Osteoblast (primary cell): ENCODE measurements at regions not wholly inside any gene's neighbourhood (a gene's known extent, or its start where the extent isn't known, plus 50 kb on each side); places are given as distances from the start of the nearest gene placed in this dataset.

Experiments used
- DNase-seq: peaks from one replicate; pipeline ENCODE4 v3.0.0; 2011; ENCODE audit warnings: low spot score, mixed read lengths; ENCODE audit not compliant: insufficient read length; ENCODE audit errors: missing footprints
- H2AFZ ChIP-seq: 2 replicates; pipeline ENCODE4 v1.6.0; 2011; ENCODE audit warnings: mild to moderate bottlenecking, low read length
- H3K27ac ChIP-seq: 2 replicates; pipeline ENCODE4 v1.5.1; 2011; ENCODE audit warnings: mild to moderate bottlenecking, low read depth, low read length, moderate library complexity
- H3K27me3 ChIP-seq: 2 replicates; pipeline ENCODE4 v1.6.0; 2012; ENCODE audit warnings: mild to moderate bottlenecking, control low read depth, inconsistent platforms, low read length, moderate library complexity; ENCODE audit not compliant: insufficient read depth
- H3K36me3 ChIP-seq: 2 replicates; pipeline ENCODE4 v1.5.1; 2011; ENCODE audit warnings: mild to moderate bottlenecking, low read length, control low read depth, moderate library complexity; ENCODE audit not compliant: insufficient read depth
- H3K4me1 ChIP-seq: 2 replicates; pipeline ENCODE4 v1.5.1; 2011; ENCODE audit warnings: mild to moderate bottlenecking, low read length, control low read depth, moderate library complexity; ENCODE audit not compliant: insufficient read depth
- H3K4me2 ChIP-seq: 2 replicates; pipeline ENCODE4 v1.6.0; 2011; ENCODE audit warnings: mild to moderate bottlenecking, low read length; ENCODE audit not compliant: insufficient read depth
- H3K4me3 ChIP-seq: fragments of 200-600 bp; sonication (generic); 3 replicates; pipeline ENCODE4 v1.5.1; 2012; ENCODE audit warnings: mild to moderate bottlenecking, low read length, inconsistent platforms; ENCODE audit not compliant: insufficient read depth
- H3K79me2 ChIP-seq: 2 replicates; pipeline ENCODE4 v1.6.0; 2012; ENCODE audit warnings: mild to moderate bottlenecking, low read length, control low read depth, inconsistent platforms; ENCODE audit not compliant: insufficient read depth
- H3K9me3 ChIP-seq: 2 replicates; pipeline ENCODE4 v1.5.1; 2011; ENCODE audit warnings: low read depth, low read length, control low read depth
- H4K20me1 ChIP-seq: 2 replicates; pipeline ENCODE4 v1.6.0; 2012; ENCODE audit warnings: mild to moderate bottlenecking, low read length, control low read depth; ENCODE audit not compliant: insufficient read depth
- TF ChIP-seq, protein P1 (sequence below): IDR thresholded peaks from 2 replicates; pipeline ENCODE4 v1.5.1; 2011; ENCODE audit warnings: mild to moderate bottlenecking, low read depth, low read length, moderate library complexity; ENCODE audit errors: extremely low read depth

DNA sequence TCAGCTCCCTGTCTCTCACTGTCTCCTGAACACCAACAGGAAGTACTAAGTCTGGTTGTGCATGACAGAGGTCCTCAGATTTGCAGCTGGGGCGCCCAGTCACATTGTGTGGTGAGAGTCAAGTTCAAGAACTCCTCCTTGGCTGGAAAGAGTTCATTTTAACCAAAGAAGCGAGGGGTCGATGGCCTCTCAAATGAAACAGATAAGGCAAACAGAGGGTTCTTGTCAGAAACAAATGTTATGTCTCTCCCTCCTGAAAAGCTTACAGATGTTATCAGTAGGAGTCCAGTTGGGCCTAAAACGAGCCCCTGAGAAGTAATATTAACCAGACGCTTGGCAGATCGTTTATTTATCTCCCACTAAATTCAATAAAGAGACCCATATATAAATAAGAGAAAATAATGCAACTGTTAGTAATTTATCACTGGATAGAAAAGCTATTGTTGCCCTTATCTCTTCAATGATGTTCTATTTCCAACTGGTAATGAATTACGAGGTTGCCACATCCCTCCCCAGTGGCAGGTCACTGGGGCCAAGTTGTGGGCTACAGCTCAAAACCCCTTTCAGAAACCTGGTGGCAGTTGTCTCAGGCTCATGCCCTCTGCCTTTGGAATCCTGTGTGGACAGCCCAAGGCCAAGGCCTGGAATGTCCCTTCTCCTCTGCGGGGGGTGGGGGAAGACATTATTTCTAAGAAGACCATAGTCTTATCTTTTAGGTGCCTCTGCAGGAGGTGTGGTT lies 307.5 kb upstream of the DYNLRB2 start:
- Histone ChIP-seq H3K9me3 (no peaks in the 10 kb centered on the region), H3K4me2 (no peak overlapping the region), H4K20me1 (no peaks in the 10 kb centered on the region), H3K79me2 (no peaks in the 10 kb centered on the region), H2AFZ (peak overlapping the region; percentile 18), H3K4me1 (peaks cover 32% of the 10 kb centered on the region), H3K27ac (peak overlapping the region; percentile 13), H3K4me3 (no peak overlapping the region), H3K27me3 (no peaks in the 10 kb centered on the region), H3K36me3 (no peaks in the 10 kb centered on the region)
- no peak for DNase-seq
- TF ChIP-seq, protein P1, sequence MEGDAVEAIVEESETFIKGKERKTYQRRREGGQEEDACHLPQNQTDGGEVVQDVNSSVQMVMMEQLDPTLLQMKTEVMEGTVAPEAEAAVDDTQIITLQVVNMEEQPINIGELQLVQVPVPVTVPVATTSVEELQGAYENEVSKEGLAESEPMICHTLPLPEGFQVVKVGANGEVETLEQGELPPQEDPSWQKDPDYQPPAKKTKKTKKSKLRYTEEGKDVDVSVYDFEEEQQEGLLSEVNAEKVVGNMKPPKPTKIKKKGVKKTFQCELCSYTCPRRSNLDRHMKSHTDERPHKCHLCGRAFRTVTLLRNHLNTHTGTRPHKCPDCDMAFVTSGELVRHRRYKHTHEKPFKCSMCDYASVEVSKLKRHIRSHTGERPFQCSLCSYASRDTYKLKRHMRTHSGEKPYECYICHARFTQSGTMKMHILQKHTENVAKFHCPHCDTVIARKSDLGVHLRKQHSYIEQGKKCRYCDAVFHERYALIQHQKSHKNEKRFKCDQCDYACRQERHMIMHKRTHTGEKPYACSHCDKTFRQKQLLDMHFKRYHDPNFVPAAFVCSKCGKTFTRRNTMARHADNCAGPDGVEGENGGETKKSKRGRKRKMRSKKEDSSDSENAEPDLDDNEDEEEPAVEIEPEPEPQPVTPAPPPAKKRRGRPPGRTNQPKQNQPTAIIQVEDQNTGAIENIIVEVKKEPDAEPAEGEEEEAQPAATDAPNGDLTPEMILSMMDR = no peak

DNA sequence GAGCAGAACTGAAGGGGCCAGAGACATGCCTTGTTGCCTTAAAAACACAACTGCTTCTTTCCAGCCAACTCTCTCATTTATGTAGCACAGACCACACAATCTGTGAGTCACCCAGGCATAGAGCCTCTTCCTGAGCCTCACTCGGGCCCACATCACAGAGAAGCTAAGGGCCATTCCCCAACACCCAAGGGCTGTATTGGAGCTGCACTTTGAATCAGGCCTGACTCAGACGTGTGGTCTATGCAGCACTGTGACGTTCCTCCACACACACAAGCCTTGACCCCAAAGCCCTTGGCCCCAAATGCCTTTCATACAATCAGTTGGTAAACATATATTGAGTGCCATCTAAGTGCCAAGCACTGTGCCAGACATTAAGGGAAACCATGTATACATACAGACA lies 308.9 kb upstream of the DYNLRB2 start:
- peak; percentile 86 for DNase-seq
- TF ChIP-seq, protein P1 = no peak
- no peaks in the 10 kb centered on the region for H3K9me3 ChIP-seq
- H3K27me3 ChIP-seq = no peaks in the 10 kb centered on the region
- no peak overlapping the region for H3K4me3 ChIP-seq
- H4K20me1 ChIP-seq = no peaks in the 10 kb centered on the region
- no peaks in the 10 kb centered on the region for H3K79me2 ChIP-seq
- H3K4me1 ChIP-seq = peaks cover 32% of the 10 kb centered on the region
- H3K27ac ChIP-seq = peak overlapping the region; percentile 72
- peak overlapping the region; percentile 76 for H2AFZ ChIP-seq
- H3K4me2 ChIP-seq = peak overlapping the region; percentile 32
- no peaks in the 10 kb centered on the region for H3K36me3 ChIP-seq

DNA sequence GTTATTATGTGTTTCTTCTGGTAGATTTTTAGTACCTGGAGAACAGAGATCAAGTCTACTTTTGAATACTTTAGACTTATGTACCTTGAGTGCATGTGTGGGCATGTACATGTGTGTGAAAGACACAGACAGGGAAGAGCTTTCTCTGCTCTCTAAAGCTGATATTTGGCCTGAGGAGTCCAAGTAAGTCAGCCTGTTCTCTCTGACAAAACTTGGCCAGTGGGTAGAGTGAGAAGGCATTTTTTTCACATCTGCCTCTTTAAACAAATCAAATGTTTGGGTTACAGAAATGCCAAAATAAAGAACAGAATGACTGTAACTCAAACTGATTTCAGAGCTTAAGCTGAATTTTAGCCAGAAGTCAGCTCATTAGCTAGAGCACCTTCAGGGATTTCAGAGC lies 309.7 kb upstream of the DYNLRB2 start:
- peaks cover 32% of the 10 kb centered on the region for H3K4me1 ChIP-seq
- peak overlapping the region; percentile 72 for H3K27ac ChIP-seq
- DNase-seq = no peak
- no peak overlapping the region for H3K4me3 ChIP-seq
- H4K20me1 ChIP-seq = no peaks in the 10 kb centered on the region
- H3K36me3 ChIP-seq = no peaks in the 10 kb centered on the region
- H3K27me3 ChIP-seq = no peaks in the 10 kb centered on the region
- H3K79me2 ChIP-seq = no peaks in the 10 kb centered on the region
- H2AFZ ChIP-seq = peak overlapping the region; percentile 45
- TF ChIP-seq, protein P1 = no peak
- peaks cover 4% of the 10 kb centered on the region for H3K9me3 ChIP-seq
- peak overlapping the region; percentile 32 for H3K4me2 ChIP-seq

DNA sequence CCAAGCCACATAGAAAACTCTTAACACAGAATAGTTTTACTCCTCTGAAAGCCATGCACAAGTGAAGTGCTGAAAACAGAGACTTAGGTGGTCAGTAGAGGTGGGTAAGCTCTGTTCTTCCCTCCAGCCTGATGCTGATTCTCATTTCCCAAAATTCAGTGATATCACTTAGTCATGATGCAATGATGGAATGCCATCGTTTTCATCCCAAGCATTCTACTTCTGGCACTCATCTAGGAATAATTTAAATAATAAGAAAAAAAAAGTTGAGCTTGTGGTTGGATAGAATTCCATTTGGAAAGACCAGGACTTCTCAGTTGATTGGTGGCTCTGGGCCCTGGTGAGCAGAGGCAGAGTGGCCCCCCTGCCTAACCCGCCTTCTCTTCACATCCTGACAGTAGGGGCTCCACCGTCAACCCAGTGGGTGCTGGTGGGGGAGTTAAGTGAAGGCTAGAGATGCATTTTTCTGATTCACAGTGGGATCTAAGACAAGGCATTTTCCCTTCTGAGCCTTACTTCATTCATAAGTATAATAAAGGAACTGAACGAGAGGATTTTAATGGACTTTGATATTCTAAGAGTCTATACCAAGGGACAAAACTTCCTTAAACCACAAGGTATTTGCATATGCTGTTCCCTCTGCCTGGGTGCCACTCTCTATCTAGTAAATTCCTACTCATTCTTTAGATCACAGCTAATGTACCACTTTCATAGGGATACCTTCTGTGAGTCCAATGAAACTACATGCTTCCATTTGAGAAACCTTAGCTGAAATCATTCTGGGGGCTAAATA lies 310.3 kb upstream of the DYNLRB2 start:
- H3K79me2 ChIP-seq = no peaks in the 10 kb centered on the region
- H3K27ac ChIP-seq = peak overlapping the region; percentile 72
- TF ChIP-seq, protein P1 = no peak
- H4K20me1 ChIP-seq = no peaks in the 10 kb centered on the region
- no peaks in the 10 kb centered on the region for H3K27me3 ChIP-seq
- H3K36me3 ChIP-seq = no peaks in the 10 kb centered on the region
- H2AFZ ChIP-seq = peak overlapping the region; percentile 45
- H3K4me2 ChIP-seq = no peak overlapping the region
- peaks cover 32% of the 10 kb centered on the region for H3K4me1 ChIP-seq
- no peak overlapping the region for H3K4me3 ChIP-seq
- peaks cover 4% of the 10 kb centered on the region for H3K9me3 ChIP-seq
- peak; percentile 72 for DNase-seq
